Neural cell (in vitro differentiated cells): ENCODE measurements at regions not wholly inside any gene's neighbourhood (a gene's known extent, or its start where the extent isn't known, plus 50 kb on each side); places are given as distances from the start of the nearest gene placed in this dataset.
A peak's percentile ranks its signal among the peaks of the same experiment; 100 is the strongest.

Source experiments
- H2AFZ ChIP-seq: fragments of 200-600, 300-800 bp; sonication (generic), shearing (Covaris generic); 2 replicates; pipeline ENCODE4 v1.6.0; 2014; ENCODE audit warnings: low read depth, mild to moderate bottlenecking, antibody characterized with exemption, low read length, moderate library complexity
- H3F3A ChIP-seq: fragments of 200-600 bp; shearing (Covaris generic); 2 replicates; pipeline ENCODE4 v1.6.1; 2016; ENCODE audit warnings: mild to moderate bottlenecking, moderate library complexity, mixed read lengths, antibody characterized with exemption, low read length; ENCODE audit not compliant: insufficient read depth, poor library complexity, severe bottlenecking
- H3K27ac ChIP-seq: fragments of 200-600, 300-800 bp; sonication (generic), shearing (Covaris generic); 2 replicates; pipeline ENCODE4 v1.5.1; 2014; ENCODE audit warnings: mild to moderate bottlenecking, low read length, moderate library complexity
- H3K27me3 ChIP-seq: fragments of 300-800, 200-600 bp; sonication (generic), shearing (Covaris generic); 2 replicates; pipeline ENCODE4 v1.6.0; 2014; ENCODE audit warnings: mild to moderate bottlenecking, low read depth, low read length, moderate library complexity; ENCODE audit not compliant: insufficient read depth
- H3K36me3 ChIP-seq: fragments of 300-800, 200-600 bp; sonication (generic), shearing (Covaris generic); 2 replicates; pipeline ENCODE4 v1.5.1; 2014; ENCODE audit warnings: mild to moderate bottlenecking, antibody characterized with exemption, low read length, moderate library complexity; ENCODE audit not compliant: insufficient read depth
- H3K4me2 ChIP-seq: fragments of 300-800, 200-600 bp; sonication (generic), shearing (Covaris generic); 2 replicates; pipeline ENCODE4 v1.6.0; 2014; ENCODE audit warnings: mild to moderate bottlenecking, low read length
- H3K4me3 ChIP-seq: fragments of 300-800, 200-600 bp; sonication (generic), shearing (Covaris generic); 2 replicates; pipeline ENCODE4 v1.5.1; 2014; ENCODE audit warnings: mild to moderate bottlenecking, low read length, moderate library complexity
- H3K79me2 ChIP-seq: fragments of 200-600 bp; shearing (Covaris generic); replicated peaks from 2 replicates; pipeline ENCODE4 v1.6.0; 2014; ENCODE audit warnings: mild to moderate bottlenecking, low read length, moderate library complexity; ENCODE audit not compliant: insufficient read depth
- H3K9ac ChIP-seq: fragments of 300-800, 200-600 bp; sonication (generic), shearing (Covaris generic); 2 replicates; pipeline ENCODE4 v1.6.1; 2016; ENCODE audit warnings: mild to moderate bottlenecking, low read length, mixed read lengths
- H3K9me2 ChIP-seq: fragments of 200-600 bp; shearing (Covaris generic); 2 replicates; pipeline ENCODE4 v1.6.1; 2016; ENCODE audit warnings: mild to moderate bottlenecking, low read length, mixed read lengths; ENCODE audit not compliant: insufficient read depth
- H3K9me3 ChIP-seq: fragments of 200-600, 300-800 bp; sonication (generic), shearing (Covaris generic); 2 replicates; pipeline ENCODE4 v1.6.1; 2016; ENCODE audit warnings: mild to moderate bottlenecking, mixed run types, low read length, moderate library complexity, mixed read lengths
- H4K20me1 ChIP-seq: fragments of 200-600 bp; shearing (Covaris generic); 2 replicates; pipeline ENCODE4 v1.6.1; 2016; ENCODE audit warnings: mild to moderate bottlenecking, mixed run types; ENCODE audit not compliant: insufficient read depth
- EP300 ChIP-seq: fragments of 450-650 bp; conservative IDR thresholded peaks from 2 replicates; pipeline ENCODE4 v1.6.1; 2014; ENCODE audit warnings: antibody characterized with exemption, mild to moderate bottlenecking, moderate library complexity; ENCODE audit not compliant: poor library complexity, severe bottlenecking
- EZH2 ChIP-seq: fragments of 200-600, 300-800 bp; shearing (Covaris generic), sonication (generic); IDR thresholded peaks from 2 replicates; pipeline ENCODE4 v1.6.1; 2014; ENCODE audit warnings: antibody characterized with exemption, low read length, borderline replicate concordance, mild to moderate bottlenecking; ENCODE audit not compliant: insufficient read depth, poor library complexity, severe bottlenecking
- MXI1 ChIP-seq: fragments of 450-650 bp; conservative IDR thresholded peaks from 2 replicates; pipeline ENCODE4 v1.6.1; 2014; ENCODE audit warnings: antibody characterized with exemption, mild to moderate bottlenecking; ENCODE audit not compliant: poor library complexity, severe bottlenecking
- POLR2AphosphoS5 ChIP-seq: IDR thresholded peaks from 2 replicates; pipeline ENCODE4 v1.6.1; 2012
- RAD21 ChIP-seq: fragments of 450-650 bp; conservative IDR thresholded peaks from 2 replicates; pipeline ENCODE4 v1.6.1; 2014; ENCODE audit warnings: antibody characterized with exemption, mild to moderate bottlenecking, moderate library complexity
- REST ChIP-seq: IDR thresholded peaks from 2 replicates; pipeline ENCODE4 v1.6.1; 2012; ENCODE audit warnings: borderline replicate concordance
- SMC3 ChIP-seq: fragments of 450-650 bp; conservative IDR thresholded peaks from 2 replicates; pipeline ENCODE4 v1.6.1; 2014; ENCODE audit warnings: antibody characterized with exemption, mild to moderate bottlenecking, moderate library complexity; ENCODE audit not compliant: poor library complexity
- TAF1 ChIP-seq: IDR thresholded peaks from 2 replicates; pipeline ENCODE4 v1.6.1; 2012; ENCODE audit warnings: low read depth
- TF ChIP-seq, protein P1 (sequence below): fragments of 450-650 bp; IDR thresholded peaks from 2 replicates; pipeline ENCODE4 v1.5.1; 2014; ENCODE audit warnings: antibody characterized with exemption, mild to moderate bottlenecking, moderate library complexity; ENCODE audit not compliant: poor library complexity, severe bottlenecking

- H3K27me3 ChIP-seq, result no peaks in the 10 kb centered on the region
- H3K79me2 ChIP-seq, result no peaks in the 10 kb centered on the region
These were observed 141.3 kb downstream of the SLITRK6 start for GRCh38 chr13:85657942-85658341.

DNA sequence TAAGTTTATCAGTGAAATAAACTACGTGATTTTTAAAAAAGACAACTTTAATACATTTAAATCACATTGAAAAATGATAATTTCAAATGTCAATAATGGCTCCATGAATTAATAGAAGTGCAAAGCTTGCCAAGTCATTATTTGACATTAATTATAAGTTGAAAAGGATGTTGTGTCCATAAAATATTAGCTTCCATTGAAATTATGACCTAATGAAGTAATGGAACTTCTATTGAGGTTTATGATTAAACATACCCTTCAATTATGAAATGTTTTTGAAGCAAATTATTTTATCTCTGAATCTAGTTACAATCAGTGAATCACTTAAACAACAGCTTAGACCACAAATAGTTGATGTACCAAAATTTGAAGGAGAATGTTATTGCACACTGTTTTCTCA lies 144.2 kb downstream of the SLITRK6 start:
- no peak overlapping the region for H3K4me3 ChIP-seq
- no peak overlapping the region for H3K4me2 ChIP-seq
- TF ChIP-seq POLR2AphosphoS5 (no peak), EP300 (no peak), TAF1 (no peak), RAD21 (no peak), MXI1 (no peak), EZH2 (no peak), SMC3 (no peak), REST (no peak)
- TF ChIP-seq, protein P1, sequence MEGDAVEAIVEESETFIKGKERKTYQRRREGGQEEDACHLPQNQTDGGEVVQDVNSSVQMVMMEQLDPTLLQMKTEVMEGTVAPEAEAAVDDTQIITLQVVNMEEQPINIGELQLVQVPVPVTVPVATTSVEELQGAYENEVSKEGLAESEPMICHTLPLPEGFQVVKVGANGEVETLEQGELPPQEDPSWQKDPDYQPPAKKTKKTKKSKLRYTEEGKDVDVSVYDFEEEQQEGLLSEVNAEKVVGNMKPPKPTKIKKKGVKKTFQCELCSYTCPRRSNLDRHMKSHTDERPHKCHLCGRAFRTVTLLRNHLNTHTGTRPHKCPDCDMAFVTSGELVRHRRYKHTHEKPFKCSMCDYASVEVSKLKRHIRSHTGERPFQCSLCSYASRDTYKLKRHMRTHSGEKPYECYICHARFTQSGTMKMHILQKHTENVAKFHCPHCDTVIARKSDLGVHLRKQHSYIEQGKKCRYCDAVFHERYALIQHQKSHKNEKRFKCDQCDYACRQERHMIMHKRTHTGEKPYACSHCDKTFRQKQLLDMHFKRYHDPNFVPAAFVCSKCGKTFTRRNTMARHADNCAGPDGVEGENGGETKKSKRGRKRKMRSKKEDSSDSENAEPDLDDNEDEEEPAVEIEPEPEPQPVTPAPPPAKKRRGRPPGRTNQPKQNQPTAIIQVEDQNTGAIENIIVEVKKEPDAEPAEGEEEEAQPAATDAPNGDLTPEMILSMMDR, result no peak
- H3K9me2 ChIP-seq, result no peaks in the 10 kb centered on the region
- no peaks in the 10 kb centered on the region for H3K27me3 ChIP-seq
- H3K9me3 ChIP-seq, result no peaks in the 10 kb centered on the region
- H3K9ac ChIP-seq, result no peak overlapping the region
- peak overlapping the region; percentile 90 for H3K27ac ChIP-seq
- H2AFZ ChIP-seq, result no peak overlapping the region
- no peaks in the 10 kb centered on the region for H3K79me2 ChIP-seq
- no peaks in the 10 kb centered on the region for H3K36me3 ChIP-seq
- H4K20me1 ChIP-seq, result no peaks in the 10 kb centered on the region
- no peaks in the 10 kb centered on the region for H3F3A ChIP-seq

More at GRCh38 chr13:85657942-85658341, 141.3 kb downstream of the SLITRK6 start:
- Histone ChIP-seq H3K4me3 (no peak overlapping the region), H3K9me2 (no peaks in the 10 kb centered on the region), H3K9me3 (no peaks in the 10 kb centered on the region), H3K9ac (no peak overlapping the region), H2AFZ (no peak overlapping the region), H4K20me1 (no peaks in the 10 kb centered on the region), H3K27ac (no peak overlapping the region), H3K36me3 (no peaks in the 10 kb centered on the region), H3F3A (no peaks in the 10 kb centered on the region), H3K4me2 (no peak overlapping the region)
- TF ChIP-seq RAD21 (no peak), REST (no peak), EP300 (no peak), POLR2AphosphoS5 (no peak), TAF1 (no peak), EZH2 (no peak), SMC3 (no peak)
